GM10266 (cell line): ENCODE measurements at regions not wholly inside any gene's neighbourhood (a gene's known extent, or its start where the extent isn't known, plus 50 kb on each side); places are given as distances from the start of the nearest gene placed in this dataset.

Source experiments
- DNase-seq: peaks from one replicate; pipeline ENCODE4 v3.0.0; 2012; ENCODE audit errors: extremely low spot score
- TF ChIP-seq, protein P1 (sequence below): IDR thresholded peaks from 2 replicates; pipeline ENCODE4 v1.5.1; 2012; ENCODE audit warnings: mild to moderate bottlenecking, low read depth; ENCODE audit not compliant: control insufficient read depth, insufficient read depth; ENCODE audit errors: missing control alignments

DNA sequence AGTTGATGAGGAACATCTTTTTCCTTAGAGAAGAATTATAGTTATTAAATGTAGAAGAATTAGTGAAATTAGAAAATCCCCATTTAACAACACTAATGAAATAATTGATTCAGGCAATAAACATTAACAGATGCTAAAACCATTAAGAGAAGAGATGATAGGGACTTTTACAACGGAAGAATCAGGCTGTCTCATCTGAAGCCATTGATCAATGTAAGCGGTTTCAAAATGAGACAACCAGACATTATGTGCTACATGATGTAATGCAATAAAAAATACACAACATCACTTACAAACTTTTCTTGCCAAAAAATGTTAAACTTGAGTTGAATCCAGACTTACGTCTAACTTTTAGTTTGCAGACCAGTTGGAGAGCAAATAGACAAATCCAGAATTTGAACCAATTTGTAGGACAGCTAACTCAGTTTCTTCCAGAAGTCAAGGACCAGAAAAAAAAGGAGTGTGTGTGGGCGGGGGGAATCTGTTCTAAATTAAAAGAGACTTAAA, 165.4 kb upstream of the DPT start:
- TF ChIP-seq, protein P1, sequence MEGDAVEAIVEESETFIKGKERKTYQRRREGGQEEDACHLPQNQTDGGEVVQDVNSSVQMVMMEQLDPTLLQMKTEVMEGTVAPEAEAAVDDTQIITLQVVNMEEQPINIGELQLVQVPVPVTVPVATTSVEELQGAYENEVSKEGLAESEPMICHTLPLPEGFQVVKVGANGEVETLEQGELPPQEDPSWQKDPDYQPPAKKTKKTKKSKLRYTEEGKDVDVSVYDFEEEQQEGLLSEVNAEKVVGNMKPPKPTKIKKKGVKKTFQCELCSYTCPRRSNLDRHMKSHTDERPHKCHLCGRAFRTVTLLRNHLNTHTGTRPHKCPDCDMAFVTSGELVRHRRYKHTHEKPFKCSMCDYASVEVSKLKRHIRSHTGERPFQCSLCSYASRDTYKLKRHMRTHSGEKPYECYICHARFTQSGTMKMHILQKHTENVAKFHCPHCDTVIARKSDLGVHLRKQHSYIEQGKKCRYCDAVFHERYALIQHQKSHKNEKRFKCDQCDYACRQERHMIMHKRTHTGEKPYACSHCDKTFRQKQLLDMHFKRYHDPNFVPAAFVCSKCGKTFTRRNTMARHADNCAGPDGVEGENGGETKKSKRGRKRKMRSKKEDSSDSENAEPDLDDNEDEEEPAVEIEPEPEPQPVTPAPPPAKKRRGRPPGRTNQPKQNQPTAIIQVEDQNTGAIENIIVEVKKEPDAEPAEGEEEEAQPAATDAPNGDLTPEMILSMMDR: no peak
- DNase-seq: no peak

DNA sequence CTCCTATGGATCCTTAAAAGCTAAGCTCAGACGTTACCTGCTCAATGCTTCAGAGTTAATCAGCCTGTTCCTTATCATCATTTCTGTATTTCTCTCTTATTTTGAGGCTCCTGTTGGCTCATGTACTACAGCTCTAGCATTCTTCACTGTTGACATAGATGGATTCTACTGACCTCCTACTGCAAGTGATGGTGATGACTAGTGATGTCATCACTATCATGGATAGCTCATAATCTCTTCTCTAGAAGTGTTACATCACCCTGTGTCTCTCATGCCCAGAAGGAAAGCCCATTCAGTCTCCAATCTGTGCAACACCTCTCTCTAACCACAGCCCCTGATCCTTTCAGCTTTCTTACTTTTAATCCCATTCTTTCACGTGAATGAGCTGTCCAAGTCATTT, 168.2 kb upstream of the DPT start:
- TF ChIP-seq, protein P1: no peak
- no peak for DNase-seq

DNA sequence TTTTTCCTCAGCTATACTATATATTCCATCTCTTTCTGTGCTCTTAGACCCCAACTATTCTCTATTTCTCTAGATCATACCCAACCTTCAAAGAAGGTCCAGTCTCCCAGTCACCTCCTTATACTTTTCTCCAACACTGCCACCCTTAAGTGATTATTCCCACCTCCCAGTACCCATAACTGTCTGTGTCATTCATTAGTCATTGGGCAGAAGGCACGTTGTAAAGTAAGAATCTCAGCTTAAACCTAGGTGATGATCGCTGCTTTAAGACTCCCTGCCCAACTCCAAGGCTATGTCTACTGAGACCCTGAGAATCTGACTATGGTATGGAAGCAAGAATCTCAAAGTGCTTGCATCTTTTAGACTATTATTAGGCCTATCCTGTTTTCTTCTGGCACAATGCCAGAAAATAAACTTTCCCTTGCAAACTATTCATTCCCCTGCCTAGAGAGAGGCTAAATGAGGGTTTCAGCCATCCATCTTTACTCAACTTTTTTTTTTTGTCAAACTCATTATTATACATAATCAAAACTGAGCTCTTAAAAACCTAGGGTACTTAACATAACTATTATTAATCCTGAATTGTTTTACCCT, 174.3 kb upstream of the DPT start:
- TF ChIP-seq, protein P1: no peak
- no peak for DNase-seq

DNA sequence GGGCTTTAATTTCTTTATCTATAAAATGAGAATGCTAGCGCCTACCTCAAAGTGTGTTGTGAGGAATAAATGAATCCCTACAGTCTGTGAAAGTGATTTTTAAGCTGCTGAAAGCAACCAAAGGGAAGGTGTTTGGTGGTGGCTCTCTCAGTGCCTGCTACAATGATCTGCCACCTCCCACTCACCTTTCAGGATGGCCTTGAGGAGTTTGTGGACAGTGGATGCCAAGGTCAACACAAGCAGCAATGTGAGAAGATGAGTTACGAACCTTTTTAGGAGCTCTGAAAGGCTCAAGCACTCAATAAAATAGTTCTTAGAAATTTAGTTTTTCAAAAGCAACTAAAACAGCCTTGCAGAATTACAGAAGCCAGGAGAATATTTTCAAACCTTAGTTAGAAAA, 176.6 kb upstream of the DPT start:
- TF ChIP-seq, protein P1: no peak
- no peak for DNase-seq

DNA sequence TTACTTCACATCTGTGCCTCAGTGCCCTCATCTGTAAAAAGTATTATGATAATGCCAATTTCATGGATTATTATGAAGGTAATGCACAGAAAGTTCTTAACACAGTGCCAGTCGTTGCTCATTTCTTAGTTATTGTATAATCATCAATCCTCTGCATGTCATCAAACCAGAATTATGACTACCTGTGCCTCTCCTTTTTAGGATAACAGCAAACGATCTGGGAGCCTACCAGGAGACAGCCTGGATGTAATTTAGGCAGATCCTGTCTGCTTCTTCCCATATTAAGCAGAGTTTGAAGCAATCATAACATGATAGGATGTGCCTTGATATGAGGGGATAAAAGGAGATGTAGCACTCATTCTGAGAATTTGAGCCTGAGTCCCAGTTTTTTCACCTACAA, 177.4 kb upstream of the DPT start:
- DNase-seq: no peak
- TF ChIP-seq, protein P1: no peak

DNA sequence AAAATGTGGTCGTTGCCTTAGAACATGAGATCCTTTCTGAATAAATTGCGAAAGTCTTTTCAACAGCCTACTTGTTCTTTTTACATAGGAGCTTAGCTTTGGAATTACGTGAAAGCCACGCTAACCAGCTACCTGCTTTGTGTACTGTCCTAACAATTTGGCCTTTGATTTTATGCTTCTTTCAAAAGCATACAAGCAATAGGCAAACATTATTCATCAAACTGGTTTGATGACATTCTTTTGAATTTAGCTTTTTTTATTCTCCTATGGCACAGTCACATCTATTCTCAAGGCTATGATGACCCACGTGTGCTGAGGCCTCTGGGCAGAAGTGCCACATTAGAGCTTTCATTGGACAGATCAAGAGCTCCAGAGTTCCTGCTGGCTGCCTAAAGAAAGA, 178.0 kb upstream of the DPT start:
- no peak for DNase-seq
- TF ChIP-seq, protein P1: no peak

DNA sequence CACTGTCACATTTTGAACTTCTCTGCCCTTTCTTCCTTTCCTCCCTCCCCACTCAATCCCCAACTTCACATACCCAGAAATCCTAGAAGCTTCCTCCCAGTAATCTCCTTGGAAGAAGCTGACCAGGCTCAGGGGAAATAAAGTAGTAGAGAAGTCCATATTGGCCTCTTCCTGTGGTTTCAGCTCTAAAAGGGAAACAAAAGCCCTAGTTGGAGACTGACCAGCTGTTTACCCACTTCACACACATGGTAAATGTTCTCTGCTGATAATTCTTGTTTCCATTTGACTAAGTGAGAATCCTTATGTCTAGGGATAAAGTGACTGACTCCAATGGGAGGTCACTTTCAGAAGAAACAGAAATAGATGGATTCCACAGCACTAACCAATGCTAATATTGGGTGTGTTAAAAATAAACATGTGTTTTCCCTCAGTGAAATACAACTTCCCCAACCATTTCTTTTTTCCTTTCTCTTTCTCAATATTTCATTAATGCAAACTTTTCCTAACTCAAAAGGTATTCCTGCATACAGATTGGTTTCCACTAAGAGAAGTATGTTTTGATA, 178.9 kb upstream of the DPT start:
- TF ChIP-seq, protein P1: no peak
- no peak for DNase-seq
